NCI-H2029 treated with DMSO at 0.1 percent for 48 hours (cell line): ENCODE measurements at regions not wholly inside any gene's neighbourhood (a gene's known extent, or its start where the extent isn't known, plus 50 kb on each side); places are given as distances from the start of the nearest gene placed in this dataset.

Experiments used
- DNase-seq: peaks from one replicate; lab custom pipeline; 2025; lab: John Stamatoyannopoulos, UW

DNA sequence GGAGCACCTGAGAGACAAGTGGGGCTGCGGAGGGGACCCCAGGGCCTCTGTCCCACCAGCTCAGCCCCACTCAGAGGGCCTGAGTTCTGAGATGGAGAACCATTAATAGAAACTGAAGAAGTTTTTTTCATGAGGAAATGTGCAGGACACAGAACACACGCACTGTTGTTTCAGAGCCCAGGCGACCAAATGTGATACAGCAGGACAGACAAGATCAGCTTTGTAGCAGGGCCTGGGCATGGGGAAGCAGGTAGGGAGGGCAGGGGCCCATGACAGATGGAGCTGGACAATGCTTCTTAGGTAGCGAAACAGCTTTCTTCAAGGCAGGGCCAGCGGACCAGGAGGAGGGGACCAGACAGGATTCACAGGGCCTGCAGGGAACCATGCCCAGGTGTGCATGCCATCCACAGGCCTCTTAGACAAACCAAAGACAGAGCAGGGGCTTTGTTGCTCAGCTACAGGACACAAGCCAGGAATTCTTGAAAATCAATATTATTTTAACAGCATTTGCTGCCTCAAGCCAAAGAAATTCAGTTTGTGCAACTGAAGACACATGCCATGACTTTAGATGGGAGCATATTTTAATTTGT lies 252.8 kb upstream of the GYPC start:
- no peak for DNase-seq

DNA sequence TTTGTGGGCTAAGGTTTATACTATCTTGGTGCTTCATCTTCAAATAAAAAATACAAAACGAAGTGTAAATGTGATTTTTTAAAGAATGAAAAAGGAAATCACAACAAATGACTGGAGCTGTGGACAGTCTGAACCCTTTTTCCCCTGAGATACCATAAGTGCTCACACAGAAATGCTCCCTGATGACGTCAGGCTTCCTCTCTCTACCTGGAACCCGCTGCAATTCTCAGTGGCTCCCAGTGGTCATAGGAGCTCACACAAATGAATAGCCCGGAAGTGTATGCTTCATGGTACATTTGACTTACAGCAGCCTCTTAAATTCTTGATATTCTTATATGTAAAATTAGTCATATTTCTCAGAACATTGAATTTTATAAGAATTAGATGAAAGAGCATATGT lies 249.7 kb upstream of the GYPC start:
- no peak for DNase-seq

DNA sequence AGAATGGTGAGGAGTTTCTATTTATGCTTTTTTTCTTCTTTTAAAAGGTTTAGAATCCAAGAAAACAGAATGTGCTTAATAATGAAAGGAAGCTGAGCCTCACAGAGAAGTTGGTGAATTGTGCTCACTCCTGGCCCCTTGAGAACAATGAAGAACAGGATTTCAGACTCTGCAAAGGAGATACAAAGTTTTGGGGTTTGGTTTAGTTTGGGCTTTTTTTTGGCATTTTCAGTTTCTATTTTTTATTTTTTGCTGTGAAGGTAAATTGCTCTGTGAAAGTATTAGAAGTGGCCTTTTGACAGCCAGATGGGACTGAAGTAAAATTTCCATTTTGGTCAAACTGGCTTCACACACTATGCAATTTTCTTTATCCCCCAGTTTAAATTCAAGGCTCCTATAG lies 247.3 kb upstream of the GYPC start:
- DNase-seq = no peak

DNA sequence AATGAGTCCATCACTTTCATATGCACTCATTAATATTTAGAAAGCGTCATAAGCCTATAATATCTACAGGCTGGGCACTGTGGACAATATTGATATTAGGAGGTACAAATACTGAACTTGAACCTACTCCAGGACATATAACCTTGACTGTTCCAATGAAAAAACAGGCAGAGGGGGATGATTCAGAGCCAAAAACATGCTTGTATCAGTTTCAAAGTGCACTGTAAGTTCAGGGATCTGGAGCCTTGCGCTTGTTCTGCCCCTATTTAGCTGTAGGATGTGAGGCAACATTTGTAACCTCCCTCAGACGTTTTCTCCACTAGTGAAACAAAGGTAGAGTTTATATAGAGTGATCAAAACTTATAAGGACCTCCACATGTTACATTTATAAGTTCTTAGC lies 246.1 kb upstream of the GYPC start:
- no peak for DNase-seq

DNA sequence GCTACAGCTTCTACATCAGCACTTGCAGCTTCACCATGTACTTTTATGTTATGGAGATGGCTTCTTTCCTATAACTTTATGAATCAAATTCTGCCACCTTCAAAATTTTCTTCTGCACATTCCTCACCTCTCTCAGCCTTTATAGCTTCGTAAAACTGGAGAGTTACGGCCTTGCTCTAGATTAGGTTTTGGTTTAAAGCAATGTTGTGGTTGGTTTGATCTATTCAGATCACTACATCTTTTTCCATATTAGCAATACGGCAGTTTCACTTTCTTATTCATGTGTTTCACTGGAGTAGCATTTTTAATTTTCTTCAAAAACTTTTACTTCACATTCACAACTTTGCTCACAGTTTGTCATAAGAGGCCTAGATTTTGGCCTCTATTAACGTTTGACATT lies 242.9 kb upstream of the GYPC start:
- no peak for DNase-seq

DNA sequence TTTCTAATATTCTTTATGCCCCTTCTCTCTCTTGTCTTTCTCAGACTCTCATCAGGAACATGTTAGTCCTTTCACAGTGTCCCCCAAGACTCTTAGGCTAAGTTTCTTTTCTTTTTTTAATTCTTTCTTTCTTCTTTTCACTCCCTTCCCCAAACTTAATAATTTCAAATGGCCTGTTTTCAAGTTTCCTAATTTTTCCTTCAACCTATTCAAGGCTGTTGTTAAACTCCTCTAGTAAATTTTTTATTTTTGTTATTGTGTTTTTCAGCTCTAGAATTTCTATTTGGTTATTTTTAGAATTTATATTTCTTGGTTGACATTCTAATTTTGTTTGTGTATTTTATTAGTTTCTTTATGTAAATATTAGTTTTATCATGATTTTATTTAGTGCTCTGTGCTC lies 236.6 kb upstream of the GYPC start:
- no peak for DNase-seq

DNA sequence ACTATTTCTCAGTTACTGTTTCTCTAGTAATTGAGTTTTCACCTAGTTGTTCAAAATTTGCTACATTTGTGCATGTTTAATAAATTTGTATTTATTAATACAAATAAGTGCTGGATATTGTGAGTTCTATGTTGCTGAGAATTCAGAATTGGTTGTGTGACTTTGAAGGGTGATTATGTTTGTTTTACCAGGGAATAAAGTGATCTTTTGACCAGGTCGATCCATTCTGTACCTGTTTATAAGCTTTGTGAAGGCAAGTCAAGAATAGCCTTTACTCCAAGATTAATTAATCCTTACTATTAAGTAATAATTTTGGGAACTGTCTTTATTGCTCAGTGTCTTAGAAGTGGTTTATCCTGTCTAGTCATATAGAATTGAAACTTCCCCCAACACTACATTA lies 230.0 kb upstream of the GYPC start:
- no peak for DNase-seq

DNA sequence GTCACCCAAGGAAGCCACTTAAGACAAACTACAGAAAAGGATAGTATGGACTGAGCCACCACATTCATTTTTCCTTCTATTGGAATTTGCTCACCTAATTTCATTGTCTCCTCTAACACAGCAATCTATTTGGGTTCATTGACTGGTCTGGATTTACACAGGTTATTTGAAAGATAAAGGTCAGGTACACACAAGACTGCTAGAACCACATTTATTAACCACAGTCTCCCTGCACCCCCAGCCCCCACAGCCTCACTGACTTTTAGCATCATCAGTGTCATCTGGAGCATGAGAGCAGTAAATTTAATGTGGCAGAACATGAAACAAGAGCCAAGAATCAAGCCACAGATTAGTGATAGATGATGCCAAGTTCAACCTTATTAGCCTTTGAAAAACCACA lies 226.9 kb upstream of the GYPC start:
- no peak for DNase-seq

DNA sequence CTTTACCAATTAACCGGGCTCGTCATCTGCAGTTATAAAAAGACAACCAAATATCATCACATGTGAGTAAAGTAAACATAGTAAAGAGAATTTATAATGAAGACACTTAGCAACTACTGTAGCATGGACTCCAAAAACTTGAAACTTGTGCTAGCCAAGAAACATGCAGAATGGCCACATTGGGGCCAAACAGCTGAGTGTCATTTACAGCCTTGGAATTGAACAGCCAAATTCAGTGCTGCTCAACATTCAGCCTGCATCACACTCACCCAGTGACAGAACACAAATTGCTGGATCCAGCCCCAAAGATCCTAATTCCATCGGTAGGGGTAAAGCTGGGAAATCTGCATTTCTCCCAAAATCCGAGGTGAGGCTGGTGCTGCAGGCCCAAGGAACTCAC lies 224.8 kb upstream of the GYPC start:
- DNase-seq = no peak

DNA sequence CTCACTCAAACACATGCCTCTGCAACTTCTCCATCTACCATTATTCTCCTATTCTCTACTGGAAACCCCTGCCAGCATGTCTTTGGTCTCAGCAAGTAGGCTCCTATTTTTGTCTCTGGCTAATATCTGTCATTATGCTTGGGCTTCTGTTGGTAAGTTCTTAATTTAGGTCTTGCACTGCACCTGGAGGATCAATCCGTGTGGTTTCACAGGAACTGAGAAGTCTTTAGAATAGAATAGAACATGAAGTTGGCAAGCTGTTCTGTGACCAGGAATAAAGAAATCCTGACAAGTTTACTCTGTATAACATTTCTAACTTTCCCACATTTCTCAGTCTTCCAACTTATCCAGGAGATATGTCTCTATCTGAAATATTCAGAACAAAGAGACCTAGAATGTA lies 219.5 kb upstream of the GYPC start:
- DNase-seq = no peak

DNA sequence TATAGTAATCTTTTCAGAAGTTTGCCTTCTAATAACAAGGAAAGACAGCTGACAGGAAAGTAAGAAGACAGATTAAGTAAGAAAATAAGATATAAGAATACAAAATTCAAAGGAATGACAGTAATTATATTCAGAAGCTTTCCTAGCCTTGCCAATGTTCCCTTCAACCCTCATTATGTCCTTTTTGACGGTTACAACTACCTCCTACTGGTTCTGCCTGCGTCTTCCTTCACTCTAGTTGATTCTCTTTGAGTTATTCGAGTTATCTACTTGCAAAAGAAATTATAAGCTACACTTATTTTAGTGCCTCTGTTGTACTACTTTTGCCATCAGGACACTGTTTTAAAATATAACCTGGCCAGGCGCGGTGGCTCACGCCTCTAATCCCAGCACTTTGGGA lies 218.9 kb upstream of the GYPC start:
- no peak for DNase-seq

DNA sequence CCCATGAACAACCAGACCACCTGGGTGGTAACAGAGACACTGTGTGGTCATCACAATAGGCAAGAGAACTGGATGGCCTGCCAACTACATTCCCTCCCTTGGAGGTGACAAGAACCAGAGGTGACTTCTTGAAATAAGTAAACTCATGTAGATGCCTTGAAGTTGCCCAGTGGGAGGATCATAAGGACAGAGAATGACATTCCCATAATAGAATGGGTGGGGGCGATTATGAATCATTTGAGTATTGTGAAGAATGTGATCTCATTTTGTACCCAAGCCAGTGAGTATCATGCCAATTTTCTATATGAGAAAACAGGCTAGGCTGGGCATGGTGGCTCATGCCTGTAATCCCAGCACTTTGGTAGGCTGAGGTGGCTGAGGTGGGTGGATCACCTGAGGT lies 211.4 kb upstream of the GYPC start:
- DNase-seq = no peak

DNA sequence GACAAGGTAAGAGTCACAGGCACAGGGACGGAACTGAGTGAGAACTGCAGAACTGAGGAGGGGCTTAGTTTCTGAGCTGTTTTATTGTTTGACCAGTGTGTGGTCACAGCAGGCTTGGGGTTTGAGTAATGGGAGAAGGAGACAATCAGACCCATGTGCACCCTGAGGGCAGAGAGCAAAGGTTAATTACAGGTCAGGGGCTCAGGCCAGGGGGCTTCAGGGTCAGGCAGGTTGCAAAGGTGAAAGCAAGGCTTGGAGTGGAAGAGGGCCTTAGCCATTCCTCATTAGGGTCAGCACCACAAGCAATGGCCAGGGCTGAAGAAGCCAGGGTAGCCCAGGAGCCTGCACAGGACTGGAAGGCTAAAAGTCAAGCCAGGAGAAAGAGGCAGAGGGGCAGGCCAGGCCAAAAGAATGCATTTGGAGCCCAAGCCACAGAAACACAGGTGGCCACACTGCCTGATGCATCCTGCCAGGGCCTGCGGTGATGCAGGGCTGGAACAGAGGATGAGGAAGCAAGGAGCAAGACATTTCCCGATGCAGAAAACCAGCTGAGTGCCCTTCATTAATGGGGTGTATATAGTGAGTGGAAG lies 209.8 kb upstream of the GYPC start:
- DNase-seq = no peak

DNA sequence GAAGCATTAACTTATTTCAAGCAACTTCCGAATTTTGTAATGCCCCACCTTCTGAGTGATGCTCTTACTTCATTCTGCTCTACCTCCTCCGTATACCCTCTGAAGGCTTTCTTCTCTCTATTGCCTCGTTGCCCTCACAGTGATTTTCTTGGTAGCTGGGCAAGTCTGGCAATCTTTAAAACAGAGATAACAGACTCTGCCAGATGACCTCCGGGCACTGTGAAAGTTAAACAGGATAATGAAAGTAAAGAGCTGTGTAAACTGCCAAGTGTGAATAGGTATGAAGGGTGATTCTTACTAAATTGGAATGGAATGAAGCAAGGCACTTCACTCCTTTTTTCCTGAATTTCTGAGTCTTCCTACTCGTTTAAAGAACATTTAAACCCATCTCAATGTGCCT lies 207.3 kb upstream of the GYPC start:
- no peak for DNase-seq

DNA sequence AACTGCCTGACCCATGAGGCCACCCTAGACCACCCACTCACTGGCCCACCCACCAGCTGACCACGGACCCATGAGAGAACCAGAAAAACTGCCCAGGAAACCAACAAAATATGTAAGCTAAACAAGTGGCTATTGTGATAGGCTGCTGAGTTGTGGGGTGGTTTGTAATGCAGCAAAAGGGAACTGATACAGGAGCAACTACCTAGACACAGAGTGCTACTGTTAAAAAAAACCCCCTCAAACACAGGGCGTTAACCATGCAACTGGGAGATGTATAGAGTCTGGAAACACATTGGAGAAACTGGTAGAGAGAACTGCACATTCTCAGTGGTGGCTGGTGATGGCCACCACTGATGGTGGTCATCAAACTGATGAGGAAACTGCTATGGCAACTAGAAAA lies 206.3 kb upstream of the GYPC start:
- no peak for DNase-seq

DNA sequence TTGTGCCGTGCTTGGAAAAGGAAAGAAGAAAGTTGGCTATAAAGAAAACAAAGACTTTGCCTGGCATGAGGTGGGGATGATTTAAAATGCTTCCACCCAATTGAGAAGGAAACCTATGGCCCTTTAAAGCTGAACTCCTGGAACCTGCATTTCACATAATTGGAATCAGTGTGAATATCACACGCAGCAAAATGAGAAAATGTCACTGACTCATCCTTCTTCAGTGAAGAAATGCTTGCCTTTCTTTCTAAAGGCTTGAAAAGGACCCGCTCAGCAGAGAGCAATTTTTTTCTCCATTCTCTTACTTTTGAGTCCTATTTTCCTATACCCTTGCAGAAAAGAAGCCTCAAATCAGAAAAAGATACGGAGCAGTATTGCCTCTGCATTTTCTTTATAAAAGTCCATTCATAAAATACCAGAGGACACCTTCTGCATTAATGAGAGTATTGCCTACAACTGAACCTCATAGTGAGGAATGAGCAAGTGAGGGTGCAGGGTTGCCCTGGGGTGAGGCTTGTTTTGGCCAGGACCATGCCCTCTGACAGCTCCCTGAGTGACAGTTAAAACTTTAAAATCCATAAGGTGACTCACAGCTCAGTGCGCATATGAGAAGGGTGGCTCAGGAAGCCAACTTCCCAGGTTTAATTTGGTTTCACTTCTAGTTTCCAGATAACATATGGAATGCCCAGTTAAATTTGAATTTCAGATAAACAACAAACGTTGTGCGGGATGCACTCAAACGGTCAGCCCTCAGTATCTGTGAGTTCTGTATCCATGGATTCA lies 191.9 kb upstream of the GYPC start:
- DNase-seq = no peak

DNA sequence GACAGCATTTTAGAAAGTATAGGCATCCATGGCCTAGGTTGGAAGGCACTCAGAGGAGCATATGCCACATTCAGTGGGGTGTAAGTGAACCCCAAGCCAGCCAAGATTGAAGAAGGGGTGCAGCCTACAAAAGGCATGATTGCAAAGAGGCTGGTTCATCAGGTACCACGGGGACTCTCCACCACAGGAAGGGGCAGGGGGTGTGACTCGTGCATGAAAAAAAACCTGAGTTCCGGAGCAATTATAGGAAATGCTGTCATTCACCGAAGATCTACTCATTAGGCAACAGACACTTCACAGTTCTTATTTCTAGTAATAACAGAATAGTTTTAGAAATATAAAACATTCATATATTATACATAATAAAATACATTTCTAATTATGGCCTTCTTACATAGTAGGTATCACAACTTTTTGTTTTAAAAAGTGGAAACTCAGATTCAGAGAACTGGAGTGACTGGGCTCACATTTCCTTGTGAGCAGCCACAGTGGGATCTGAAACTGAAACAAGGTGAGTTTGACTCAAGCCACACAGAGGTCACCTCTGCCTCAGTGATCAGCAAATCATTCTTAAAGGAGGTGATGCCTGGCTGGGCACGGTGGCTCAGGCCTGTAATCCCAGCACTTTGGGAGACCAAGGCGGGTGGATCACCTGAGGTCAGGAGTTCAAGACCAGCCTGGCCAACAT lies 188.4 kb upstream of the GYPC start:
- DNase-seq = no peak

DNA sequence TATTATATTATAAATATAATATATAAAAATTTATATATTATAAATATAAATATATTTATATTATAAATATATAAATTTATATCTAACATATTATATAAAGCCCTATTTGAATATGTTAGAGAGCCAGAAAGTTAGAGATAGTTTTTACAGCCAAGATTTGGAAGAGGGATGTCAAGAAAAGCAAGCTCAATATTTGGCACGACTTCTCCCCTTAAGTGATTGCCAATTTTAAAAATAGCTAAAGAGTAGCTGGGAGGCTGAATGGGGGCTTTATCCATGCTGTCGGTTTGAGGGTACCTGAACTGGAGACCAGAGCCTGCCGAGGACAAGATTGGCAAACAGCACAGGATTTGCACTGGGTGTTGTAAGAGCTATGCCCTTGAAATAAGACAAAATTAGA lies 180.9 kb upstream of the GYPC start:
- DNase-seq = no peak

DNA sequence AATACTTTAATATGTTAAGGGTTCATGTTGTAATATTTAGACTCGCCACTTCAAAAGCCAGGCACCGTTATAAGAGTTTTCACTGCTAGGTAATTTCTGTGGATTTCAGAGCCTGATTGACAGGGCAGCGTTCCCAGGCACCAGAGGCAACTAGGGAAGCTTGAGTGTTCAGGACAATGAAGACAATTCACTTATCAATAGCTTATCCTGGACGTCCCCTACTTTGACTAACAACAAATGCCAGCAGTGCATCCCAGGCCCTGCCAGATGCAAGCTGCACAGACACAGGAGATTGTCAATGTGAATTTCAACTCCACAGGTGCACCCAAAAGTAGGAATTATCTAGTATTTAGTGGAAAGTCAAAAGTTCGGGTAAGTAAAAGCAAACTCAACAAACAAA lies 179.3 kb upstream of the GYPC start:
- DNase-seq = no peak

DNA sequence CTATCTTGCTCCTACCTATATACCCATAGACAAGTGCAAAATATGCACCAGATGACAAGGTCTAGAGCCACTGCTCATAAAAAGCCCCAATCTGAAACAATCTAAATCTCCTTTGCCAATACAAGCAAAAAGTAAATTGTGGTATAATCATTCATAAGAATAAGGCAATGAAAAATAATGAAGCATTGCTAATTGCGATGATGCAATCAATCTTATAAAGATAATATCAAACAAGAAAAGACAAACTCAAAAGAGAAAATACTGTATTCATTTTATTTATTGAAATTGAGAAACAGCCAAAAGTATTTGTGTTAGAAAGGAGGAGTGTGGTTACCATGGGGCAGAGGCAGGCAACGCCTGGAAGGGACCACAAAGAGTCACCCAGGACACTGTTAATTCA lies 175.9 kb upstream of the GYPC start:
- DNase-seq = no peak

DNA sequence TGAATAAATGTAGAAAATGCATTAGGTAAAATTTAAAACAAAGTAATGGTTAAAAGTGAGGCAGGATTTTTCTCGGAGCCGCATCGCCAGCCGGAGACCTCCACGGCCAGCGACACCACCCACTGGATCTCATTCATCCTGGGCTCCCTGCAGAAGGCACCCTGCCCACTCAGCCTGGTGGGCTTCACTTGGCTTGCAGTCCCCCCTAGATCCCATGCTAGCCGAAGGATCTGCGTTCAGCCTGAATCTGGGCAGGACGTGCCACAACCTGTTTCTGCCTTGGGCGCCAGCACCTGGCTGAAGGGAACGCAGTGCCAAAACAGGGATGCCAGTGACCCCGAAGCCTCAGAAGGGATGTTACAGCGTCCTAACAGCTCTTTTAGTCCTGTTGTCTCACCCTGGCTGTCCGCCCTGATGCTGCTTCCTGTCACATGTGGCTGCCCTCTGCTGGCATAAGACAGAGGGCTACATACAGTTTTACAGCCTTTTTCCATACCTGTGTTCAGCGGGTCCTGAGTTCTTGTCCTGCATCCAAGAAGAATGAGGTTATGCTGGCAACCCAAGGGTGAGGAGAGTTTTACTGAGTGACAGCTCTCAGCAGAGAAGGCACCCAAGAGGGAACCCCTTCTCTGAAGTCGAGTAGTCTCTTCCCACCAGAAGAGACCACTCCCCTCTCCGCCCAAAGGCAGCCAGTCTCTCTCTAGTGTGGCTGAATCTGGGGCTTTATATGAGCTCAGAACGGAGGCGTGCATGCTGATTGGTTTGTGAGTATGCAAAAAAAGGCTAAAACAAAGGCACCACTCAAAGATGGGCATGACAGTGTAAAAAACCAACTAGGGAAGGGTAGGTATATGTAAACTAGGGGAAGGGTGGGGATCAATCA lies 173.1 kb upstream of the GYPC start:
- DNase-seq = no peak

DNA sequence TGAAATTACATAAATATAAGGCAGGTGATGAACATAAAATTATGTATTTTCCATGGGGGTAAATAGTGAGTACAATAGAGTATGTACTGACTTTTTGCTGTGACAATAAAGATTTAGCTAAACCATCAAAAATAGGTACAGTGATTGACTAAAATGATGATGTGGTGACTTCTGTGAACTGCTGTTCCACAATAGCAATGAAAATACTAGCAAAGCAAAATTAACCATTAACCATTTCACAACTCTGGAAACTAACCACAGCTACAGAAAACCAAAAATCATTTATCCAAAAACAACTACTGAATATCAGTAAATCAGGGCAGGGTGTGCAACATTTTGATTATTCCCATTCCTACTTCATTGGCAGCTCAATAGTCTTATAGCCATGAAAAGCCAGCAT lies 161.4 kb upstream of the GYPC start:
- no peak for DNase-seq
